ENCODE measurements at regions not wholly inside any gene's neighbourhood (a gene's known extent, or its start where the extent isn't known, plus 50 kb on each side); places are given as distances from the start of the nearest gene placed in this dataset.

GRCh38 chr9:81150016-81150625, 539.2 kb downstream of the TLE1 start:
- no peaks in the 10 kb centered on the region for H3K36me3 ChIP-seq (replicated peaks in 1 of 2)
- no peak for DNase-seq
- no peaks in the 10 kb centered on the region for H3K4me1 ChIP-seq (replicated peaks in 1 of 2)
- no peaks in the 10 kb centered on the region for H3K27me3 ChIP-seq
- H3K9me3 ChIP-seq (replicated peaks in 1 of 3): no peaks in the 10 kb centered on the region
- H3K4me3 ChIP-seq: no peak overlapping the region
- no peak for TF ChIP-seq CTCF (IDR thresholded peaks at IDR 0.05)
- 25 to 46% (median 32%) methylated on average over 2 of the region's 2 CpGs for WGBS, 4 donors
- no peak overlapping the region for H3K27ac ChIP-seq
- intact Hi-C loops (cut with DNase I): no loop called here

GRCh38 chr9:81146684-81147337, 542.5 kb downstream of the TLE1 start:
- Histone ChIP-seq H3K4me1 (replicated peaks in 1 of 2) (no peaks in the 10 kb centered on the region), H3K36me3 (replicated peaks in 1 of 2) (no peaks in the 10 kb centered on the region), H3K27me3 (no peaks in the 10 kb centered on the region), H3K9me3 (replicated peaks in 1 of 3) (no peaks in the 10 kb centered on the region), H3K27ac (no peak overlapping the region), H3K4me3 (no peak overlapping the region)
- TF ChIP-seq CTCF (IDR thresholded peaks at IDR 0.05): no peak
- TF ChIP-seq POLR2A (IDR thresholded peaks at IDR 0.05): no peak
- intact Hi-C loops (cut with DNase I): no loop called here
- WGBS, 4 donors: 86 to 92% (median 89%) methylated on average over 4 of the region's 4 CpGs
- DNase-seq: no peak

GRCh38 chr9:81146241-81146640, 543.1 kb downstream of the TLE1 start:
- Histone ChIP-seq H3K4me1 (replicated peaks in 1 of 2) (no peaks in the 10 kb centered on the region), H3K4me3 (no peak overlapping the region), H3K27me3 (no peaks in the 10 kb centered on the region), H3K9me3 (replicated peaks in 1 of 3) (no peaks in the 10 kb centered on the region), H3K36me3 (replicated peaks in 1 of 2) (no peaks in the 10 kb centered on the region), H3K27ac (no peak overlapping the region)
- no peak for DNase-seq
- WGBS, 4 donors: 65 to 77% (median 73%) methylated on average over 3 of the region's 3 CpGs
- intact Hi-C loops (cut with DNase I): no loop called here
- TF ChIP-seq POLR2A (IDR thresholded peaks at IDR 0.05): no peak
- TF ChIP-seq CTCF (IDR thresholded peaks at IDR 0.05): no peak

GRCh38 chr9:81145331-81145963, 543.9 kb downstream of the TLE1 start:
- Histone ChIP-seq H3K27me3 (no peaks in the 10 kb centered on the region), H3K9me3 (replicated peaks in 1 of 3) (no peaks in the 10 kb centered on the region), H3K36me3 (replicated peaks in 1 of 2) (no peaks in the 10 kb centered on the region), H3K4me1 (replicated peaks in 1 of 2) (no peaks in the 10 kb centered on the region), H3K4me3 (no peak overlapping the region), H3K27ac (no peak overlapping the region)
- intact Hi-C loops (cut with DNase I): no loop called here
- TF ChIP-seq POLR2A (IDR thresholded peaks at IDR 0.05) (no peak), CTCF (IDR thresholded peaks at IDR 0.05) (no peak)
- WGBS, 4 donors: 80 to 85% (median 82%) methylated on average over 7 to 10 of the region's 10 CpGs
- DNase-seq: no peak

Data from adrenal gland (tissue), 9 donors.